Pancreas (tissue), 10 donors: ENCODE measurements at regions not wholly inside any gene's neighbourhood (a gene's known extent, or its start where the extent isn't known, plus 50 kb on each side); places are given as distances from the start of the nearest gene placed in this dataset.
"Not testable (repeated sequence)": the region's sequence is repeated elsewhere in the genome, so short reads cannot be mapped to it uniquely, and the experiment has no call there.

Experiments used
- ATAC-seq, 4 donors: fragments of 200-7000 bp; cut with Tn5 transposase; one replicate each; pipeline versions ENCODE4 v1.8.0 to v1.9.1; 2020; ENCODE audit warnings: mild to moderate bottlenecking in 4 of 4, moderate library complexity in 4 of 4
- DNase-seq, 6 donors: peaks; one replicate each; pipeline ENCODE4 v3.0.0-alpha.2; 2020
- FAIRE-seq: peaks from 2 replicates; lab custom pipeline; 2012; peaks lifted over from hg19 to GRCh38; lab: Jason Lieb, UNC
- H3K27ac ChIP-seq, 4 donors: fragments of 200-600 bp; sonication (generic); 1 replicate in 3 of 4; 2 replicates in 1 of 4; pipeline versions ENCODE4 v1.5.0 to v1.8.0; 2020
- H3K27me3 ChIP-seq, 4 donors: fragments of 200-600 bp; one replicate each; pipeline ENCODE4 v1.8.0; 2021
- H3K36me3 ChIP-seq, 3 donors: fragments of 200-600 bp; sonication (generic) in 1 of 3; one replicate each; pipeline versions ENCODE4 v1.5.0 to v1.8.0; 2020 to 2021
- H3K4me1 ChIP-seq, 3 donors: fragments of 200-600 bp; one replicate each; pipeline ENCODE4 v1.8.0; 2021
- H3K4me3 ChIP-seq, 4 donors: fragments of 200-600 bp; sonication (generic) in 2 of 4; one replicate each; pipeline versions ENCODE4 v1.5.0 to v1.8.0; 2020 to 2021
- H3K9me3 ChIP-seq, 4 donors: fragments of 200-600 bp; one replicate each; pipeline ENCODE4 v1.8.0; 2021
- CTCF ChIP-seq, 4 donors: fragments of 200-600 bp; sonication (generic) in 3 of 4; IDR thresholded peaks; one replicate each; pipeline versions ENCODE4 v1.5.0 to v1.8.0; 2021; ENCODE audit warnings: antibody characterized with exemption in 4 of 4
- whole genome bisulfite sequencing, 2 donors: extraction: QIAGEN DNeasy Blood & Tissue Kit; methylation state at CpG; one replicate each; pipeline ENCODE4 v1.1.7; 2013; 5-methylcytosine and 5-hydroxymethylcytosine counted together
- intact Hi-C, 3 donors: fragments of 100-400 bp; cut with DNase I; formaldehyde crosslinking; loops; one replicate each; pipeline versions ENCODE4 v1.11.1 to v1.14.2; 2022
- donor health status: healthy with polysubstance abuse.
- donor health status: DM: no; HTN: no; CAD: no; lungs with moderate emphysema.
- donor health status: DM: no; HTN: no; CAD: no.
- donor health status: control.
- donor health status: control.
- donor health status: Bipolar disorder and iron deficiency.
- donor health status: DM: yes; HTN: yes; CAD: no.
- donor health status: DM: no; HTN: no; CAD: no.
- donor health status: DM: no; HTN: no; CAD: no.
- donor health status: DM: yes; HTN: yes; CAD: no.

- ATAC-seq: no peak
- WGBS, 2 donors: 45 to 67% methylated on average over 2 of the region's 2 CpGs
- intact Hi-C loops: no loop called here
- no peak for DNase-seq
- no peak for FAIRE-seq
- Histone ChIP-seq H3K4me1 (no peaks in the 10 kb centered on the region), H3K27me3 (no peaks in the 10 kb centered on the region), H3K27ac (no peak overlapping the region), H3K9me3 (no peaks in the 10 kb centered on the region), H3K36me3 (no peaks in the 10 kb centered on the region), H3K4me3 (no peak overlapping the region)
- no peak for TF ChIP-seq CTCF (IDR thresholded peaks at IDR 0.05)
Observed at GRCh38 chr14:21768875-21769257, 95.2 kb upstream of the OR4E1 start.

GRCh38 chr14:21768116-21768874, 94.7 kb upstream of the OR4E1 start:
- Histone ChIP-seq H3K36me3 (no peaks in the 10 kb centered on the region), H3K27me3 (no peaks in the 10 kb centered on the region), H3K27ac (no peak overlapping the region), H3K4me1 (no peaks in the 10 kb centered on the region), H3K4me3 (no peak overlapping the region), H3K9me3 (no peaks in the 10 kb centered on the region)
- peak in 2 of 4 donors; percentile 48 to 50 for ATAC-seq
- intact Hi-C loops: no loop called here
- FAIRE-seq: no peak
- DNase-seq: no peak
- no peak for TF ChIP-seq CTCF (IDR thresholded peaks at IDR 0.05)
- WGBS, 2 donors: 39 to 45% methylated on average over 5 of the region's 5 CpGs

GRCh38 chr14:21760360-21760759, 86.7 kb upstream of the OR4E1 start:
- ATAC-seq, H3K36me3 ChIP-seq, H3K9me3 ChIP-seq, FAIRE-seq, H3K4me1 ChIP-seq, DNase-seq, intact Hi-C loops, H3K4me3 ChIP-seq, H3K27me3 ChIP-seq, H3K27ac ChIP-seq: not testable (repeated sequence)
- WGBS, 2 donors: 45 to 53% methylated on average over 6 of the region's 6 CpGs

GRCh38 chr14:21749306-21749868, 75.8 kb upstream of the OR4E1 start:
- no peak for TF ChIP-seq CTCF (IDR thresholded peaks at IDR 0.05)
- H3K36me3 ChIP-seq: no peaks in the 10 kb centered on the region
- WGBS, 2 donors: 47 to 63% methylated on average over 5 of the region's 5 CpGs
- ATAC-seq (no peak), DNase-seq (no peak), FAIRE-seq (no peak)
- no peak overlapping the region for H3K4me3 ChIP-seq
- intact Hi-C loops: no loop called here
- H3K4me1 ChIP-seq: no peaks in the 10 kb centered on the region
- no peaks in the 10 kb centered on the region for H3K9me3 ChIP-seq
- H3K27me3 ChIP-seq: no peaks in the 10 kb centered on the region
- H3K27ac ChIP-seq: no peak overlapping the region

GRCh38 chr14:21748869-21749303, 75.3 kb upstream of the OR4E1 start:
- no peak overlapping the region for H3K4me3 ChIP-seq
- no peaks in the 10 kb centered on the region for H3K4me1 ChIP-seq
- H3K27ac ChIP-seq: no peak overlapping the region
- no peaks in the 10 kb centered on the region for H3K27me3 ChIP-seq
- peak in 2 of 6 donors; percentile 5 to 21 for DNase-seq
- no peaks in the 10 kb centered on the region for H3K36me3 ChIP-seq
- peak in 3 of 4 donors; percentile 39 to 54 (median 47) for TF ChIP-seq CTCF (IDR thresholded peaks at IDR 0.05)
- H3K9me3 ChIP-seq: no peaks in the 10 kb centered on the region
- FAIRE-seq: no peak
- intact Hi-C loops: no loop called here
- WGBS, 2 donors: 14 to 15% methylated on average over 5 of the region's 5 CpGs
- peak in 3 of 4 donors; percentile 67 to 81 (median 74) for ATAC-seq
